Neuronal stem cell (in vitro differentiated cells): ENCODE measurements at regions not wholly inside any gene's neighbourhood (a gene's known extent, or its start where the extent isn't known, plus 50 kb on each side); places are given as distances from the start of the nearest gene placed in this dataset.

Source experiments
- DNase-seq: peaks from one replicate; pipeline ENCODE4 v3.0.0-alpha.2; 2013; ENCODE audit warnings: low spot score
- H2AFZ ChIP-seq: one replicate; pipeline ENCODE4 v1.6.1; 2013; ENCODE audit warnings: mild to moderate bottlenecking, low read length, inconsistent platforms
- H2AK5ac ChIP-seq: 2 replicates; pipeline ENCODE4 v1.6.1; 2013; ENCODE audit warnings: low read depth, mild to moderate bottlenecking, inconsistent platforms, low read length, moderate library complexity, mixed read lengths
- H2BK120ac ChIP-seq: 2 replicates; pipeline ENCODE4 v1.6.1; 2013; ENCODE audit warnings: low read depth, mild to moderate bottlenecking, inconsistent platforms, low read length, moderate library complexity, mixed read lengths
- H2BK12ac ChIP-seq: one replicate; pipeline ENCODE4 v1.6.1; 2013; ENCODE audit warnings: low read length, inconsistent platforms
- H2BK15ac ChIP-seq: 2 replicates; pipeline ENCODE4 v1.6.1; 2013; ENCODE audit warnings: mild to moderate bottlenecking, low read length, inconsistent platforms, mixed read lengths
- H2BK5ac ChIP-seq: one replicate; pipeline ENCODE4 v1.6.1; 2013; ENCODE audit warnings: inconsistent platforms, mild to moderate bottlenecking, low read length, moderate library complexity
- H3K14ac ChIP-seq: one replicate; pipeline ENCODE4 v1.6.1; 2013; ENCODE audit warnings: low read length, inconsistent platforms
- H3K18ac ChIP-seq: 2 replicates; pipeline ENCODE4 v1.6.1; 2013; ENCODE audit warnings: low read length, inconsistent platforms
- H3K23ac ChIP-seq: 2 replicates; pipeline ENCODE4 v1.6.1; 2013; ENCODE audit warnings: low read depth, mild to moderate bottlenecking, mixed read lengths, low read length, inconsistent platforms; ENCODE audit not compliant: poor library complexity
- H3K27ac ChIP-seq: replicated peaks from 3 replicates; pipeline ENCODE4 v1.5.1; 2013; ENCODE audit warnings: low read length, inconsistent platforms
- H3K27me3 ChIP-seq, 3 experiments: 2 replicates each; pipeline ENCODE4 v1.6.1; 2013; ENCODE audit warnings: low read length in 3 of 3, mild to moderate bottlenecking in 2 of 3, inconsistent platforms in 1 of 3, low read depth in 1 of 3, mixed read lengths in 1 of 3, moderate library complexity in 1 of 3; ENCODE audit not compliant: control insufficient read depth in 3 of 3, insufficient read depth in 3 of 3
- H3K36me3 ChIP-seq, 2 donors: replicated peaks in 1 of 2; 2 replicates each; pipeline ENCODE4 v1.6.1; 2013; ENCODE audit warnings: low read length in 2 of 2; ENCODE audit not compliant: control insufficient read depth in 2 of 2, insufficient read depth in 2 of 2
- H3K4ac ChIP-seq: 2 replicates; pipeline ENCODE4 v1.6.1; 2013; ENCODE audit warnings: inconsistent platforms, mild to moderate bottlenecking, low read length, moderate library complexity
- H3K4me1 ChIP-seq, 2 donors: 1 replicate in 1 of 2; 2 replicates in 1 of 2; pipeline ENCODE4 v1.6.1; 2013; ENCODE audit warnings: low read length in 2 of 2, low read depth in 1 of 2; ENCODE audit not compliant: control insufficient read depth in 2 of 2, insufficient read depth in 1 of 2
- H3K4me2 ChIP-seq: one replicate; pipeline ENCODE4 v1.6.1; 2013; ENCODE audit warnings: mild to moderate bottlenecking, low read length, inconsistent platforms; ENCODE audit not compliant: insufficient read depth, poor library complexity, severe bottlenecking
- H3K4me3 ChIP-seq, 2 donors: 2 replicates each; pipeline ENCODE4 v1.5.1; 2013; ENCODE audit warnings: low read length in 2 of 2, mild to moderate bottlenecking in 2 of 2, inconsistent platforms in 1 of 2, moderate library complexity in 1 of 2
- H3K79me1 ChIP-seq: one replicate; pipeline ENCODE4 v1.6.1; 2013; ENCODE audit warnings: low read depth, mild to moderate bottlenecking, inconsistent platforms, low read length, moderate library complexity
- H3K9ac ChIP-seq: one replicate; pipeline ENCODE4 v1.6.1; 2013; ENCODE audit warnings: mild to moderate bottlenecking, low read depth, low read length, inconsistent platforms; ENCODE audit not compliant: poor library complexity
- H3K9me3 ChIP-seq, 2 donors: replicated peaks in 1 of 2; 2 replicates each; pipeline versions ENCODE3 to v1.6.1; 2013; ENCODE audit warnings: low read length in 2 of 2, mild to moderate bottlenecking in 2 of 2, inconsistent platforms in 1 of 2, low read depth in 1 of 2, mixed read lengths in 1 of 2, moderate library complexity in 1 of 2; ENCODE audit not compliant: control insufficient read depth in 2 of 2, insufficient read depth in 1 of 2
- H4K8ac ChIP-seq: one replicate; pipeline ENCODE4 v1.6.1; 2013; ENCODE audit warnings: low read depth, mild to moderate bottlenecking, inconsistent platforms, low read length, moderate library complexity
- H4K91ac ChIP-seq: one replicate; pipeline ENCODE4 v1.6.1; 2013; ENCODE audit warnings: low read length, low read depth, mild to moderate bottlenecking, inconsistent platforms; ENCODE audit not compliant: poor library complexity
- WGBS, 2 donors: extraction: QIAGEN DNeasy Blood & Tissue Kit; methylation state at CpG; one replicate each; pipeline ENCODE4 v1.1.7; 2013; ENCODE audit warnings: missing lambda C conversion rate in 2 of 2, mixed read lengths in 1 of 2; ENCODE audit not compliant: insufficient read length in 2 of 2, insufficient replicate concordance in 1 of 2; ENCODE audit errors: extremely low coverage in 2 of 2; 5-methylcytosine and 5-hydroxymethylcytosine counted together

DNA sequence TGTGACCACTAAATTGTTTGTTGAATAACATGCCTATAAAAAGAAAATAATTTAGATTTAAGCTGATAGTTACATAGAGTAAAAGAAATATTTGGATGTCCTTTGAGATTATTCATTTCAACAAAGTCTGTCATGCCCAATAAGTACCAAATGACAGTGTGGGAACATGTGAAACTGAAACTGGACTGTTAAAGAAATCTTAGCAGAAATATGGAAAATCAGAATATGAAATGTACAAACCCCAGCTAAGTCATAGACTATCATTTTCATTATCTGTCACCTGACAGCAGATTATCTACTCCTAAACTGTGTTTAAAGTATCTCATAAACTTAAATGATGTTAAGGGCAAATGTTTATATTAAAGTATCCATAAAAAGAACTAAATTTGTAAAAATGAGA is 437.8 kb upstream of the FAM241A start:
- Histone ChIP-seq H2BK15ac (no peak overlapping the region), H3K36me3 (no peaks in the 10 kb centered on the region), H2AFZ (no peak overlapping the region), H3K18ac (no peak overlapping the region), H3K79me1 (no peaks in the 10 kb centered on the region), H3K4ac (no peak overlapping the region), H3K9me3 (no peaks in the 10 kb centered on the region), H3K27me3 (no peaks in the 10 kb centered on the region), H3K27ac (no peak overlapping the region), H4K91ac (no peak overlapping the region), H3K4me1 (peaks cover 0 to 5% of the 10 kb centered on the region in 2 donors), H3K4me3 (no peak overlapping the region), H2BK120ac (no peak overlapping the region), H4K8ac (no peak overlapping the region), H3K9ac (no peak overlapping the region), H2BK5ac (no peak overlapping the region), H3K4me2 (no peak overlapping the region), H2BK12ac (no peak overlapping the region), H2AK5ac (no peak overlapping the region), H3K14ac (no peak overlapping the region), H3K23ac (no peak overlapping the region)
- no peak for DNase-seq

DNA sequence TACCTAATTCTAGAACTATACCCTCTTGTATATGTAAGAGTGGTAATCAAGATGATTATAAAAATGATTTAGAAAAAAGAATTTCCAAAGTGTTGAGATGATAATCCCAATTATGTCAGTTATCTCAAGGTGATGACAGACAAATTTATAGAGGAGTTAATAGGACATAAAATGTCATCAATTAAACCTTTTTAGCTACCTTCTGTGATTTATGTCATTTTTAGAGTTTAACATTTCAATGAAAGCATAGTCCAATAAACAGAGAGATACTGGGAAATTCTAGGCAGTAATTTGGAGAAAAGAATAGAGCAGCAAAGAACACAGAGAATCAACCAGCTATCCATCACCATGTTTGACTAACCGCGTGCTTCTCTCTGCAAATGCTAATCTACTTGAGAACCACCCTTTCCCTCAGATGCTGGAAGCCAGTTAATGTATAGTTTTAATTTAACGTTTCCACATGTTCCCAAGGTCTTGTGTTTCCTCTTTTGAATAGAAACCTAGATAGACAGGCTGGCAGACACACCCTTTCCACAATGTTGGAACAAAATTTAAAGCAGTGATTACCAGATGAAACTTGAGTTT is 433.1 kb upstream of the FAM241A start:
- H3K4me3 ChIP-seq, result no peak overlapping the region
- H2AK5ac ChIP-seq, result no peak overlapping the region
- no peak overlapping the region for H2BK12ac ChIP-seq
- H2BK5ac ChIP-seq, result no peak overlapping the region
- no peaks in the 10 kb centered on the region for H3K27me3 ChIP-seq
- H3K18ac ChIP-seq, result no peak overlapping the region
- WGBS, 2 donors, result no CpG with 5 or more reads among the region's 3 CpGs
- H3K36me3 ChIP-seq, result no peaks in the 10 kb centered on the region
- H2BK15ac ChIP-seq, result no peak overlapping the region
- no peak overlapping the region for H3K9ac ChIP-seq
- H3K23ac ChIP-seq, result no peak overlapping the region
- H3K14ac ChIP-seq, result no peak overlapping the region
- no peak overlapping the region for H2BK120ac ChIP-seq
- no peak overlapping the region for H2AFZ ChIP-seq
- no peak for DNase-seq
- no peaks in the 10 kb centered on the region for H3K9me3 ChIP-seq
- no peak overlapping the region for H4K8ac ChIP-seq
- no peak overlapping the region for H3K27ac ChIP-seq
- H3K4me2 ChIP-seq, result no peak overlapping the region
- H3K4me1 ChIP-seq, result peaks cover 0 to 10% of the 10 kb centered on the region in 2 donors
- no peaks in the 10 kb centered on the region for H3K79me1 ChIP-seq
- no peak overlapping the region for H3K4ac ChIP-seq
- H4K91ac ChIP-seq, result no peak overlapping the region

GRCh38 chr4:111713276-111713675 is 432.0 kb upstream of the FAM241A start:
- H3K4me3 ChIP-seq, result no peak overlapping the region
- no peak overlapping the region for H3K18ac ChIP-seq
- no peak overlapping the region for H4K8ac ChIP-seq
- no peak overlapping the region for H4K91ac ChIP-seq
- no peaks in the 10 kb centered on the region for H3K9me3 ChIP-seq
- H2AK5ac ChIP-seq, result no peak overlapping the region
- H3K79me1 ChIP-seq, result no peaks in the 10 kb centered on the region
- no peak overlapping the region for H2BK5ac ChIP-seq
- no peak overlapping the region for H2BK120ac ChIP-seq
- no peak overlapping the region for H3K23ac ChIP-seq
- H3K27ac ChIP-seq, result no peak overlapping the region
- no peak overlapping the region for H2BK15ac ChIP-seq
- H3K4ac ChIP-seq, result no peak overlapping the region
- no CpG with 5 or more reads among the region's 3 CpGs for WGBS, 2 donors
- H3K27me3 ChIP-seq, result no peaks in the 10 kb centered on the region
- H3K36me3 ChIP-seq, result no peaks in the 10 kb centered on the region
- H2BK12ac ChIP-seq, result no peak overlapping the region
- no peak for DNase-seq
- H3K4me1 ChIP-seq, result peaks cover 0 to 10% of the 10 kb centered on the region in 2 donors
- no peak overlapping the region for H3K14ac ChIP-seq
- H3K4me2 ChIP-seq, result no peak overlapping the region
- H3K9ac ChIP-seq, result no peak overlapping the region
- no peak overlapping the region for H2AFZ ChIP-seq

DNA sequence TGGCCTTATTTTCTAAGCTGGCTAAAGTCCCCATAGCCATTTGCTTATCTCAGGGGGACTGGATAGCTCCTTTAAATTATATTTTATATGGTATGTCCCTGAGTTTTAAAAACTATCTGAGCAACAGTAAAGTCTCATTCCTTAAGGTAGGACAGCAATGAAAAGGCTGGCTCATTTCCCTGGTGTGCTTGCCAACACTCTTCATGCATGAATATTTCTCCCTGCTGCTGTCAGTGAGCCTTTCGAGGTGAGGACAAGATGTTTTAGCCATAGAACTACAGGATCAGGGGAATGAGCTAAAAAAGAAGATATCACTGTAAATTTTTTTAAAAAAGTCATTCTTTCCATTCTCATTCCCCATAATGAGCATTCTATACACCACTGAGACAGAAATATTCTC is 427.3 kb upstream of the FAM241A start:
- no peak overlapping the region for H2BK120ac ChIP-seq
- H3K27ac ChIP-seq, result no peak overlapping the region
- H3K36me3 ChIP-seq, result no peaks in the 10 kb centered on the region
- no peaks in the 10 kb centered on the region for H3K27me3 ChIP-seq
- no peak overlapping the region for H2BK12ac ChIP-seq
- H4K8ac ChIP-seq, result no peak overlapping the region
- H2AK5ac ChIP-seq, result no peak overlapping the region
- no peak overlapping the region for H3K18ac ChIP-seq
- no peaks in the 10 kb centered on the region for H3K9me3 ChIP-seq
- H3K23ac ChIP-seq, result no peak overlapping the region
- no peak overlapping the region for H3K14ac ChIP-seq
- no CpG with 5 or more reads among the region's 1 CpG for WGBS, 2 donors
- H2BK15ac ChIP-seq, result no peak overlapping the region
- no peak overlapping the region for H4K91ac ChIP-seq
- no peak overlapping the region for H3K4me3 ChIP-seq
- no peak overlapping the region for H3K4me2 ChIP-seq
- H3K9ac ChIP-seq, result no peak overlapping the region
- DNase-seq, result no peak
- H3K4ac ChIP-seq, result no peak overlapping the region
- H2AFZ ChIP-seq, result no peak overlapping the region
- peaks cover 2 to 9% of the 10 kb centered on the region in 2 donors for H3K4me1 ChIP-seq
- H2BK5ac ChIP-seq, result no peak overlapping the region
- H3K79me1 ChIP-seq, result no peaks in the 10 kb centered on the region
